Keratinocyte (primary cell): ENCODE measurements at regions not wholly inside any gene's neighbourhood (a gene's known extent, or its start where the extent isn't known, plus 50 kb on each side); places are given as distances from the start of the nearest gene placed in this dataset.

Source experiments
- EZH2 ChIP-seq: IDR thresholded peaks from one replicate; pipeline ENCODE4 v1.6.1; 2012; ENCODE audit warnings: inconsistent platforms, mild to moderate bottlenecking, low read length, moderate library complexity
- TF ChIP-seq, protein P1 (sequence below), 3 experiments: IDR thresholded peaks in 1 of 3; conservative IDR thresholded peaks in 1 of 3; optimal IDR thresholded peaks in 1 of 3; 2 replicates in 2 of 3; 3 replicates in 1 of 3; pipeline versions ENCODE3 to v1.5.1; 2011; ENCODE audit warnings: low read length in 3 of 3, mild to moderate bottlenecking in 3 of 3, moderate library complexity in 2 of 3, control low read depth in 1 of 3, inconsistent platforms in 1 of 3; ENCODE audit not compliant: insufficient read depth in 2 of 3; ENCODE audit errors: extremely low read depth in 1 of 3

GRCh38 chr9:110064803-110065202 lies 143.2 kb downstream of the C9orf152 start:
- TF ChIP-seq, protein P1, sequence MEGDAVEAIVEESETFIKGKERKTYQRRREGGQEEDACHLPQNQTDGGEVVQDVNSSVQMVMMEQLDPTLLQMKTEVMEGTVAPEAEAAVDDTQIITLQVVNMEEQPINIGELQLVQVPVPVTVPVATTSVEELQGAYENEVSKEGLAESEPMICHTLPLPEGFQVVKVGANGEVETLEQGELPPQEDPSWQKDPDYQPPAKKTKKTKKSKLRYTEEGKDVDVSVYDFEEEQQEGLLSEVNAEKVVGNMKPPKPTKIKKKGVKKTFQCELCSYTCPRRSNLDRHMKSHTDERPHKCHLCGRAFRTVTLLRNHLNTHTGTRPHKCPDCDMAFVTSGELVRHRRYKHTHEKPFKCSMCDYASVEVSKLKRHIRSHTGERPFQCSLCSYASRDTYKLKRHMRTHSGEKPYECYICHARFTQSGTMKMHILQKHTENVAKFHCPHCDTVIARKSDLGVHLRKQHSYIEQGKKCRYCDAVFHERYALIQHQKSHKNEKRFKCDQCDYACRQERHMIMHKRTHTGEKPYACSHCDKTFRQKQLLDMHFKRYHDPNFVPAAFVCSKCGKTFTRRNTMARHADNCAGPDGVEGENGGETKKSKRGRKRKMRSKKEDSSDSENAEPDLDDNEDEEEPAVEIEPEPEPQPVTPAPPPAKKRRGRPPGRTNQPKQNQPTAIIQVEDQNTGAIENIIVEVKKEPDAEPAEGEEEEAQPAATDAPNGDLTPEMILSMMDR (optimal IDR thresholded peaks at IDR 0.05 in 1 of 3, IDR thresholded peaks at IDR 0.05 in 1 of 3, conservative IDR thresholded peaks at IDR 0.05 in 1 of 3; ENCODE audit: extremely low read depth in 1 of 3, insufficient read depth in 2 of 3, low read length in 3 of 3): no peak
- TF ChIP-seq EZH2: no peak
